HG03342 (cell line): ENCODE measurements at regions not wholly inside any gene's neighbourhood (a gene's known extent, or its start where the extent isn't known, plus 50 kb on each side); places are given as distances from the start of the nearest gene placed in this dataset.
"Not testable (repeated sequence)": the region's sequence is repeated elsewhere in the genome, so short reads cannot be mapped to it uniquely, and the experiment has no call there.

Experiments used
- ATAC-seq: cut with Tn5 transposase; IDR thresholded peaks from one replicate; pipeline ENCODE4 v1.9.1; 2021; ENCODE audit warnings: mild to moderate bottlenecking, moderate library complexity; ENCODE audit not compliant: unreplicated experiment

DNA sequence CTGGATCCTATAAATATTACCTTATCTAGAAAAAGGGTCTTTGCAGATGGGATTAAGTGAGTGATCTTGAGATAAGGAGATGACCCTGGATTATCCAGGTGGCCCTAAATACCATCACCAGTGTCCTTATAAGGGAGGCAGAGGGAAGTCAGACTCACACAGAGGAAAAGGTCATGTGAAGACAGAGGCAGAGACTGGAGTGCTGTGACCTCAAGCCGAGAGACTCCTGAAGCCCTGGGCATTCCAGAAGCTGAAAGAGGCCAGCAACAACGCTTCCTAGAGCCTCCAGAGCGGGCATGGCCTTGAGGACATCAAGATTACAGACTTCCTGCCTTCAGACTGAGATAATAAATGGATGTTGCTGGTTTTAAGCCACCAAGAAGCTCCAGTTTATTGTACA lies 118.8 kb downstream of the ATPSCKMT start:
- no peak for ATAC-seq

- no peak for ATAC-seq
Observed at GRCh38 chr5:10126900-10127299, 122.8 kb downstream of the ATPSCKMT start.

GRCh38 chr5:10125116-10125515 lies 124.6 kb downstream of the ATPSCKMT start:
- no peak for ATAC-seq

GRCh38 chr5:10124287-10124686 lies 125.4 kb downstream of the ATPSCKMT start:
- ATAC-seq: no peak

- ATAC-seq: no peak
Observed at GRCh38 chr5:10123254-10123989, 126.3 kb downstream of the ATPSCKMT start.

DNA sequence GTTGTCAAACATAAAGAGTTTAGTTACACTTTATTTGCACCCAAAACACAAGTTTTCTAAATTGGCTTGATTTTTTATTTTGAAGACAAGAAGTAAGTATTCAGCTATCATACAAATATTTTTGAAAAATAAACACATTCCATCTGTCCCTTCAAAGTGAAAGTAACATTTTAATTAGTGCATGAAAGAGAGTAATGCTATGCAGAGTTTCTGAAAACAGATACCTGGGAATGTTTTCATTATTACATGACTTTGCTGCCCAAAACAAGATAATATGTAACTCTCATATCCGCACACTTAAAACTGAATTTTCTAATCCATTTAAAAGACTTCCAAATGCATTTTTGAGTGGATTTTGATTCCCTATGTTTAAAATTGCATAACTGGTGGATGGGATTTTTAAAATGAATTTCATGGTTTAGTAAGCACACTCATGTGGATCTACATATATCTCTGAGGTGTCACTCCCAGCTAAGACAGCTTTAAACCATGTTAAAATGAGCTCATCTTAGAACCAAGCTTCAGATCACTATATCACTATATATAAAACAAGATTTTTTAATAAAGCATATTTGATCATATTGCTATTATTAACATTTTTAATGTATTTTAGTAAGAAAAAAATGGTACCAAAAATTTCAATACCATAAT lies 127.5 kb downstream of the ATPSCKMT start:
- ATAC-seq: no peak

- ATAC-seq: no peak
Observed at GRCh38 chr5:10120934-10121333, 128.8 kb downstream of the ATPSCKMT start.

- ATAC-seq: no peak
Observed at GRCh38 chr5:10118150-10118549, 131.5 kb downstream of the ATPSCKMT start.

DNA sequence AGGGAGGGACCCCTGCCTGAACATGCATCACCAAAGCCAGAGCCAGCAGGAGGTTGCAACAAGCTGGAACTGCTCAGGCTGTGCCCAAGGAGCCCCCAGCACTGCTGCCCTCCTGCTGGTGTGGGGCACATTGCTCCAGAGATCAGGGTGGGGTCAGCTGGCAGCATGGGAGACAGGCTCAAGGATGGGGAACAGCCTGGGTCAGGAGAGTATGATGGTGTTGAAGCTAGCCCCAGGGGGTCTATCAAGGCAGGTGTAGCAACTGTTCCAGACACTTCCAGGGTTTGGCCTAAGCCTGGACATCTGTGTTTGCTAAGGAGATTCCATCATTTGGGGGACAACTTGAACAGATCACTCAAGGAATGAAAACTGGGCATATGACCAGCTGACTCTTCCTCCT lies 133.1 kb downstream of the ATPSCKMT start:
- no peak for ATAC-seq

DNA sequence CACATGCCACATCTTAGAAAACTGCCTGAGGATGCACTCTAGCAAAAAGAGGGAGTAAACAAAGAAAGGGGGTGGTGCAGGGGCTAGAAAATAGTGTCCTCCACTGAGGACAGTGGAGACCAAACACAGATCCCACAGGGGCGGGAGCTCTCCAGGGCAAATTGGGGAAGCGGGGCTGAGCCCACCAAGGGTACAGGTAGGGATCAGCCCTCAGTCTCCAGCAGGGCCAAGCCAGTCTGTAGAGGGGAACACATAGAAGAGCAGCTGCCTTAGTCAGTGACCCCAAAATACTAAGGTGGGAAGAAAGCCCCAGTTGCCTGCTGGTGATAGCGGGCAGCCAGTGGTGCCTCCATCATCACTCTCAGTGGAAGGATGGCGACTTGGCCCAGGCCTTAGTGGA lies 134.0 kb downstream of the ATPSCKMT start:
- ATAC-seq: no peak

GRCh38 chr5:10111571-10111970 lies 138.1 kb downstream of the ATPSCKMT start:
- ATAC-seq: no peak

GRCh38 chr5:10110228-10110627 lies 139.5 kb downstream of the ATPSCKMT start:
- no peak for ATAC-seq

GRCh38 chr5:10109299-10109698 lies 140.4 kb downstream of the ATPSCKMT start:
- ATAC-seq: no peak

DNA sequence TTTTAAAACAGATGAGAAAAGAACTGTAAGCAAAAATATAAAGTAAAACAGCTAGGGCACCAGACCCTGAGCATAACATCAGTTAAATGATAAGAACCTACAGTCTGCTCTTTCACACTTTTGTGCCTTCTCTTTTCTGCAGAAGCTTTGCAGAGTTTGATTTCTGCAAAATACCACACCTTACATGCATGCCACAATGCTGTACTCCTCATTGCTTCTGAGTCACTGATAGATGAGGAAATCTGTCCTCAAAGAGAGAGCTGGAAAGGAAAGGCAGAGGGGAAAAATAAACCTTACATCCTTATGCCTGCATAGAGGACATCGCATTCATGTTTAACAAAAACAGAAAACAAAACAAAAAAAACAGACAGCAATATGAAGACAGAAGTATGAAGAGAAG lies 142.9 kb downstream of the ATPSCKMT start:
- ATAC-seq: no peak

GRCh38 chr5:10106285-10106684 lies 143.4 kb downstream of the ATPSCKMT start:
- no peak for ATAC-seq

DNA sequence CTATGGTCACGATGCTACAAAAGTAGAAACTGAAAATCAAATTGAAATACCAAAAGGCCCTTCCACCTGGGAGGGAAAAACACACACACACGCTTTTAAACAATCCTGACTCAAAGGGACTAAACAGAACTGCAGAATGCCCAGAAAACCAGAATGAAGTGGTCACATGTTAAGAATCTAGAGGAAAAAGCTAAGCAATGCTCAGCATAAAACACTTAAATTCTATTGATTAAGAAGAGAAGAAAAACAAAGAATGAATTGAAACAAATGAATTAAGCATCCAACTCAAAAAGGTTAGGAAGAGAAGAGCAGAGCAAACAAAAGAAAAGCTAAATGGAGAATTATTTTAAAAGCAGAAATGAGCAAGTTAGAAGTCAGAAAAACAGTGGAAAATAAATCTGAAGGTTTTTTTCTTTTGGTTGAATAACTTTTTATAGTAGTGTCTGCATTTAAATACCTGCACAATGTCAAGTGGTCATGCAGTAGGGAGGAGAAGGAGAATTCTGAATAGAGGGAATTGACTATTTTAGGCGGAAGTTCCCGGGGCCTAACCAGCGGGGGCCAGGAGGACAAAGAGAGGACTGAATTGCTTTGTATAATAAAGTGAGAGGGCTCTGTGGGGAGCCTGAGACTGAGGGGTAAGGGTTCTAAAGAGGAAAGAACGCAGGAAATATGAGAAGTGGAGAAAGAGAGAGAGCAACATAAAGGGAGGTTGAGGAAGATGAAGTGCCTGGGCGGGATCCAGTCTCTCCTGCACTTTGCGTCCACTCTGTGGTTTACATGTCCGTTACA lies 146.8 kb downstream of the ATPSCKMT start:
- ATAC-seq: no peak

GRCh38 chr5:10102235-10102634 lies 147.5 kb downstream of the ATPSCKMT start:
- ATAC-seq: not testable (repeated sequence)

- ATAC-seq: no peak
Observed at GRCh38 chr5:10099548-10099947, 150.1 kb downstream of the ATPSCKMT start.

DNA sequence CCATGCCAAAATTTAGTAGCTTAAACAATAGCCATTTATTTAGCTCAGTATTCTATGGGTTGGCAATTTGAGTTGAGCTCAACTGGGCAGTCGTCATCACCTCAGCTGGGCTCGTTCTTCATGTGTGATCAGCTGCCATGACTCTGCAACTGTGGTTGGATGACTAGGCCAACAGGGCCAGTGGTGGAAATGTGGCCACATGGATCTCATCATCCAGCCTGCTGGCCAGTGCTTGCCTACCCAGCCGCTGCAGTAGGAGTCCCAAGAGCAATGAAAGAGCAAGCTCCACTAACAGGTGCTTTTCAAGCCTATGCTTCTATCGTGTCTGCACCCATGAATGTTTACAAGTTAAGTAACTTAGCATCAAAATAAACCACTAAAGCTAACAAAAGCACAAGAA lies 158.0 kb downstream of the ATPSCKMT start:
- ATAC-seq: no peak

DNA sequence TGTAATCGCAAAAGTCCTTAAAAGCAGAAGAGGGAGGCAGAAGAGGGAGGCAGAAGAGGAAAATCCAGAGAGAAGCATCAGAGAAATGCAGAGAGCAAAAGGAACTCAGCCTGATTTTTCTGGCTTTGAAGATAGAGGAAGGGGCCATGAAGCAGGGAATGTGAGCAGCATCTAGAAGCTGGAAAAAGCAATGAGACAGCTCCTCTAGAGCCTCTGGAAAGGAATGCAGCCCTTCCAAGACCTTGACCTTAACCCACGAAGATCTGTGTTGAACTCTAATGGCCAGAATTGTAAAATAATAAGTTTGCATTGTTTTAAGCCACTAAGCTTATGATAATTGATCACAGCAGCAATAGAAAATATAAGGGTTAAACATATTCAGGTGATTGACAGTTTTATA lies 159.6 kb downstream of the ATPSCKMT start:
- ATAC-seq: no peak

DNA sequence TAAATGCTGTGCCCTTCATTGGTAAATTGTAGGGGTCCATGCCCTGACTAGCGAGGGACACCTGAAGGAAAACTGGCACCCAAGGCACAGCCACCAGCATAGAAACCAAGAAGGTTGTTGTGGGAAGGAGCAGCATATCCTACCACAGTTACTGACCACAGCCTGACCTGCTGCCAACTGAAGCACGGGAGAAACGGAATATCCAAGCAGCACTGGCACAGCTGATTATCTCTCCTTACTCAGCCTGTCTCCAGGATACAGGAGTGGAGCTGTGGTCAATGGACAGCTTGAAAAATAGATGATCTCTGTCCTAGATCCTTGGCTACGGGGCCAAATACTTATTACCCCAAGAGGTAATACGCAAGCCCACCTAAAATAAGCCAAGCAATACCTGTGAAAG lies 164.5 kb downstream of the ATPSCKMT start:
- no peak for ATAC-seq

DNA sequence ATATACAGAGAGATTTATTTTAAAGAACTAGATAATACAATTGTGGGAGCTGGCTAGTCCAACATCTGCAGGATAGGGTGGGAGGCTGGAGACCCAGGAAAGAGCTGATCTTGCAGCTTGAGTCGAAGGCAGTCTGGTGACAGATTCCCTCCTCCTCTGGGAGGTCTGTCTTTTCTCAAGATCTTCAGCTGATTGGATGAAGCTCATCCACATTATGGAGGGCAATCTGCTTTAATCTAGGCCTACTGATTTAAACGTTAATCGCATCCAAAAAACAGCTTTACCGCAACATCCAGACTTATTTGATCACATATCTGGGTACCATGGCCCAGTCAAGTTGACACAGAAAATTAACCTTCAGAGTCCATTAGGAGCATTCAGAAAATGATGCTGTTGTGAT lies 168.1 kb downstream of the ATPSCKMT start:
- ATAC-seq: no peak
